ACHN (cell line): ENCODE measurements at regions not wholly inside any gene's neighbourhood (a gene's known extent, or its start where the extent isn't known, plus 50 kb on each side); places are given as distances from the start of the nearest gene placed in this dataset.
"Not testable (repeated sequence)": the region's sequence is repeated elsewhere in the genome, so short reads cannot be mapped to it uniquely, and the experiment has no call there.

Source experiments
- DNase-seq: peaks from one replicate; pipeline ENCODE4 v3.0.0-alpha.2; 2015
- in situ Hi-C: cut with HindIII; loops from 2 replicates; pipeline ENCODE4 v1.10.0; 2017; ENCODE audit warnings: low sequenced_read_pairs, low pct_ligation_motif_present, low pct_unique_long_range_greater_than_20kb

DNA sequence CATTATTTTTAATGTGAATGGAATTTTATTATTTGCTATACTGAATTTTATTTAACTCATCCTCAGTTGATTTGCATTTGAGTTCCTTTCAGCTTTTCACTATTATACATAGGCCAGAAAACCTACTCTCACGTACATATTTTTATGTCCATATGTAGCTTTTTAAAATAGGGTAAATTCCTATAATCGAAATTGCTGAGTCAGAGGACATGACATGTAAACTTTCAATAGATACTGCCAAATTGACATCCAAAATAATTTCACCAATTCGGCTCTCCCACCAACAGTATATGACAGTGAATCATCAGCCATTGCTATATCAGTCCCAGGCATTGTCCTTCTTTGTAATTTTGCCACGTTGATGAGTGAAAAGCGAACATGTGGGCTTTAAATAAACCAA lies 222.5 kb downstream of the SQOR start:
- DNase-seq, result no peak
- in situ Hi-C loops, result no loop called here

DNA sequence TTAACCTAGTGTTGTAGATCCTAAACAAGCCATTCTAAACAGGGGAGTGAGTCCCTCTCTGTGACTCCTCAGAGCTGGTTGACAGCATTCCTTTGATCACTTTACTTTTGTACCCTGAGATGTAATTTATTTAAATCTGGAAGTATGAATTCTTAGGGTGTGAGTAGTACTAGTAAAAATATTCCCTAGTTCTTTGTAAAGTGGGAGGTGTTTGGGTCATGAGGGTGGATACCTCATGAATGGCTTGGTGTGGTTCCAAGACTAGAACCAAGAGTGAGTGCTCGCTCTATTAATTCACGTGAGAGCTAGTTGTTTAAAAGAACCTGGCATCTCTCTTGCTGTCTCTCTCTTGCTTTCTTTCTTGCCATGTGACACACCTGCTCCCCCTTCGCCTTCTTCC lies 223.7 kb downstream of the SQOR start:
- in situ Hi-C loops, result no loop called here
- DNase-seq, result no peak

DNA sequence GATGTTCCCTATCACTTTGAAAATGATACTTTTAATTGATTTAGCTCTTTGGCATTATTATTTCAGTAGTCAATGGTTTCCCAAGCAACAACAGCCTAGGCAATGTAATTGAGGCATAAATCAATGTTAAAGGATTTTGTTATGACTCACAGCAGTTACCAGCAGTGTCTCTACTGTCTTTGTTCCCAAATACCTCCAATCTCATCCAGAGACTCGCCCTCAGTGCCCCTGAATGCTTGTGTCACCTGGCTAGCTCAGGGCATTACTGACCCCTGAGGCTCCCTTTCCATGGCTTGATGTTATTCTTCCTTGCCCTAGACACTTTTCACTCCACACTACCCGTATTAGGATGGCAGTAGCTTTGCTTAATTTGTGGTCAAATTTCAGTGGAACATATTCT lies 227.2 kb downstream of the SQOR start:
- in situ Hi-C loops, result no loop called here
- DNase-seq, result no peak

DNA sequence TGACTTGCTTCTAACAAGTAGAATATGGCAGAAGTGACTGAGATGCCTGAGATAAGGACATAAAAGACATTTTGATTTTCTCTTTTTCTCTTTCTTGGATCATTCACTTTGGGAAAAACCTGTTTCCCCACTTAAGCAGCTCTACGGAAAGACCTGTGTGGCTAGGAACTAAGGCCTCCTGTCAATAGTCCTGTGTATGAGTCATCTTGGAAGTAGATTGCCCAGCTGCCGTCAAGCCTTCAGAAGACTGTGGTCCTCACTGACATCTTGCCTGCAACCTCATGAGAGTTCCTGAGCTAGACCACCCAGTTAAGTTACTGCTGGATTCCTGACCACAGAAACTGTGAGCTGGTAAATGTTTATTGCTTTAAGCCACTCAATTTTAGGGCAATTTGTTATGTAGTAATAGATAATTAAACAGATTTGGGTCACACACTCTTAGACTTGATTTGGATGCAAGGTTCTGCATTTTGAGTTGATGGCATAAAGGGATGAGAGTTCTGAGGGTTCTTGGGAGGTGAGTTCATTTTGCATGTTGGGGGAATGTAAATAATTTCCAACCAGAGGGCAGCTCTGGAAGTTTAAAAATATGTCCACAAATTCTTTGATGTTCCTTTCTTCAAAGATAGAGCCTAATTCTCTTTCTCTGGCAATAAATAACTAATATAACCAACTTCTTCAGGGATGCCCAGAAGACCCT lies 229.2 kb downstream of the SQOR start:
- in situ Hi-C loops, result no loop called here
- no peak for DNase-seq

DNA sequence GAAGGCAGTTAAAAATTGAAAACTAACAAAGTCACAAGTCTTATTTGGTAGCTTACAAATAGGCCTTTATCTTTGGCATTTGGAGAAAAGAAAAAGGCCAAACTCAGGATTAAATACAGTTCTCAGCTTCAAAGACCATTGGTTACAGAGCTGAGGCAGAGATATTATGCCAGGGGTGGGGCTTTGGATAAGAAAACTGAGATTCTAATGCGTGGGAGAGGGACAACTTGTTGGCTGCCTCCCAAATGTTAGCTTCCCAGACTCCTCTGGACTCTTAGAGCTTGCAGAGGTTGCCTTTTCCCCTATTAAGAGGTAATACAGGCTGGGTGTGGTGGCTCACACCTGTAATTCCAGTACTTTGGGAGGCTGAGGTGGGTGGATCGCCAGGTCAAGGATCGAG lies 231.8 kb downstream of the SQOR start:
- in situ Hi-C loops, result no loop called here

DNA sequence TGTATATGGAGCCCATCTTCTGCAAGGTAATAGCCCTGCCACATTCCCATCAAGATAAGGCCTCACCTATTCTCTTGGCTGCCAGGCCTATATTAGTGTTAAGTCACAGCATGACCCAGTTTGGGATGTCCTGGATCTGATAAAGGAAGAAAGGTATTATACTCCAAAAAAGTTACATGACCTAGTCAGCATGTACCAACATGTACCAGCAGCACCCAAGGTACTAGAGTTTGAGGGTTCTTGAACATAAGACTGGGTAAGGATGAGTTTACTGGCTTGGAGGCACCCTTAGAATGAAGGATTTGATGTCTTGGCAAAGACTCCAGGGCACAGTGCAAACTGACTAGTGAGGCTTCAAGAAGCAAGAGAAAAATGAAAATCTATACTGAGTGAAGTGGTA lies 232.5 kb downstream of the SQOR start:
- DNase-seq, result no peak

More for the DNA sequence above, 231.8 kb downstream of the SQOR start:
- DNase-seq, result no peak

DNA sequence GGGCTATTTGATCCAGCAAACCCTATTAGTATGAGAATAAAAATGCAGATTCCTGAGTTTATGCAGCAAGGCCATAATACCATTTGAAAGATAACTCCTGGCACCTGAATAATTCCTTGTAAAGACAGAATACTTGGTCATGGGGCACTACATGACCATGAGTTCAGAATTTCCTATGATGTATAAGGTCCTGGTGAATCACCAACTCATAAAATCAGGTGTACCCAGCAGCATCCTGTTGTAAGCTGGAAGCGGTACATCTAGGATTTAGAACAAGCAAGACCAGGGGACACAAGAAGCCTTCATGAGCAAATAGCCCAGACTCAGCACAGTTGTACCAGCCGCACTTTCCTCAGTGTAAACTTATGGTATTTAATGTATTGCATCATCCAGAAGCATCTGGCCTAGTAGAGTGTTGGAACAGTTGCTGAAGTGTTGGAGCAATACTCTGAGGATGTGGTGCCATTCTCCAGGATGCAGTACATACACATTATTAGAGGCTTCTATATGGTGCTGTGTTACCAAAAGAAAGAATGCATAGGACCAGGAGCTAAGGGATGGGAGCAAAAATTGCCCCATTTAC lies 233.4 kb downstream of the SQOR start:
- no peak for DNase-seq
- in situ Hi-C loops, result no loop called here

More for the DNA sequence above, 232.5 kb downstream of the SQOR start:
- in situ Hi-C loops, result no loop called here

DNA sequence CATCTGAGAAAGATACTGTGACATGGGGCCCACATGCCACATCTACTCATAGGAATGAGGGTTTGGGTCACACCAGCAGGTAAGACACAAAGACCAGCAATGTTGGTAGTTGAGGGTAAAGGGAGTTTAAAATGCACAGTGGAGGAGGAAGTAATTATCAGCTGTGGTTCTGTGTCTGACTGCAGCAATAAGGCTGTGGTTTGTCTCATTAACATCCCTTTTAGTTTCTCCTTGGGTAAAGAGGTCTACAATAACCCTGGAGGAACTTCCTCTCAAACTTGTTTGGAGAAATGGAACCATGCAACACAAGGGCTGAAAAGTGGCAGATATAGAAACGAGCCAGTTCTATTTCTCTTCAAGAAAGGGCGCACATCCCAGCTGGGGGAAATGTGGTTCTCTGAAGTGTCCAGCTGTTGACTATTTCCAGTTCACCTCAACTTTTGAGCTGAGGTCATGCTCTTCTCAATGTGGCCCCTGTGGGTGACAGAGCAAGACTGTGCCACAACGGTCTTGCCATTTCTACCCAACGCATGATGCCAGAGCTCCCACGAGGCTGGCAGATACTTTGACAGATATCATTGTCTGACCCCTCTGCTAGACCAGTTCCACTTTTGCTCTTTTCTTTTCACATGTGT lies 234.3 kb downstream of the SQOR start:
- no peak for DNase-seq
- in situ Hi-C loops, result no loop called here

DNA sequence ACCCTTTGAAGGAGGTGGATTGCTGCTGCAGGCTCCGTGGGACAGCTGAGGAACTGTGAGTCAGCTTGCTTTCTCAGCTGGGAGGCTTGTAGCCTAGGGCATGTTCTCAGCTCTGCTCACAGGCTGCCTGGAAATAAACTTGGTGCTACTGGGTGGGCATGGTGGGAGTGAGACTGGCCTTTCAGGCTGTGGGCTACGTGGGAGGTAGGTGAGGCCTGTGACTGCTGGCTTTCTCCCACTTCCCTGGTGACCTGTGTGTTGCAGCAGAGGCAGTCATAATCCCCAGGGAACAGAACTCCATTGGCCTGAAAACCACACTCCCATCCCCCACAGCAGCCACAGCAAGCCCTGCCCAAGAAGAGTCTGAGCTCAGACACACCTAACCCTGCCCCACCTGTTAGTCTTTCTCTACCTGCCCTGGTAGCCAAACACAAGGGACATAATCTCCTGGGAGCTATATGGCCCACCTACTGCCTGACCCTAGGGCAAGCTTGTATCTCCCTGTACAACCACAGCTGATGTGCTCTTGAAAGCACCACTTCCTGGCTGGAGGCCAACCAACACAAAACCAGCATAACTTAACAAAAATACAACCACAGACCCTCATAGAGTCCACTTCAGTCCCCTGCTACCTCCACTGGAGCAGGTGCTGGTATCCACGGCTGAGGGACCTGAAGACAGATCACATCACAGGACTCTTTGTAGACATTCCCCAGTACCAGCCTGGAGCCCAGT lies 236.5 kb downstream of the SQOR start:
- in situ Hi-C loops, result no loop called here
- no peak for DNase-seq

DNA sequence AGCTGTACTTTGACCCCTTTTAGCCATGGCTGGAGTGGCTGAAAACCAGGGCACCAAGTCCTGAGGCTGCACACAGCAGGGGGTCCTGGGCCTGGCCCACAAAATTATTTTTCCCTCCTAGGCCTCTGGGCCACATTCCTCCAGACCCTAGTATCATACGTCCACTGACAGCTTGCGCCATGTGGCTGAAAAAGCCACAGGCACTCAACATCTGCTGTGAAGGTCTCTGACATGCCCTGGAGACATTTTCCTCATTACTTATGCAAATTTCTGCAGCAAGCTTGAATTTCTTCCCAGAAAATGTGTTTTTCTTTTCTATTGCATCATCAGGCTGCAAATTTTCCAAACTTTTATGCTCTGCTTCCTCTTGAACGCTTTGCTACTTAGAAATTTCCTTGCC lies 239.0 kb downstream of the SQOR start:
- in situ Hi-C loops, result no loop called here
- no peak for DNase-seq

DNA sequence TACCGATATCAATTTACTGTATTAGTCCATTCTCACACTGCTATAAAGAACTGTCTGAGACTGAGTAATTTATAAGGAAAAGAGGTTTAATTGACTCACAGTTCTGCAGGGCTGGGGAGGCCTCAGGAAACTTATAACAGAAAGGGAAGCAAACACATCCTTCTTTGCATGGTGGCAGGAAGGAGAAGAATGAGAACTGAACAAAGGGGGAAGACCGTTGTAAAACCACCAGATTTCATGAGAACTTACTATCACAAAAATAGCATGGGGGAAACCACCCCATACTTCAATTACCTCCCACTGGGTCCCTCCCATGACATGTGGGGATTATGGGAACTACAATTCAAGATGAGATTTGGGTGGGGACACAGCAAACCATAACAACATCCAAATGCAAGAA lies 239.7 kb downstream of the SQOR start:
- DNase-seq, in situ Hi-C loops: not testable (repeated sequence)

DNA sequence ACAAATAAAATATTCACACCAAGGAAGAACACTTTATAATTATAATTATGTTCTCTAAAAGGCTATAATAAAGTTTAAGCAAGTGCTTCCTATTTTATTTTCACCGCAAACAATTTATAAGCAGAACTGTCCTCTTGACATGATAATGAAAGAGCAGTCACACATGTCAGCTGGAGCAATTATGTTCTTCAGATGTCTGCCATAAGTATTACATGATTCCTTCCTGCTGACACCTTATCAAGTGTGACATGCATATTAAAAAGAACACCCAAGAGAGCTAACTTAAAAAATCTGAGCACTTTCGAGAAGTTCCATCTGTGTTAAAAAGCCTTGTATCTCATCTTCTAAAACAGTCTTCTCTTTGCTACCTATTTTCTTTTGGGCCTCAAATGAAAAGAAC lies 249.5 kb downstream of the SQOR start:
- DNase-seq, result no peak
- in situ Hi-C loops, result no loop called here

DNA sequence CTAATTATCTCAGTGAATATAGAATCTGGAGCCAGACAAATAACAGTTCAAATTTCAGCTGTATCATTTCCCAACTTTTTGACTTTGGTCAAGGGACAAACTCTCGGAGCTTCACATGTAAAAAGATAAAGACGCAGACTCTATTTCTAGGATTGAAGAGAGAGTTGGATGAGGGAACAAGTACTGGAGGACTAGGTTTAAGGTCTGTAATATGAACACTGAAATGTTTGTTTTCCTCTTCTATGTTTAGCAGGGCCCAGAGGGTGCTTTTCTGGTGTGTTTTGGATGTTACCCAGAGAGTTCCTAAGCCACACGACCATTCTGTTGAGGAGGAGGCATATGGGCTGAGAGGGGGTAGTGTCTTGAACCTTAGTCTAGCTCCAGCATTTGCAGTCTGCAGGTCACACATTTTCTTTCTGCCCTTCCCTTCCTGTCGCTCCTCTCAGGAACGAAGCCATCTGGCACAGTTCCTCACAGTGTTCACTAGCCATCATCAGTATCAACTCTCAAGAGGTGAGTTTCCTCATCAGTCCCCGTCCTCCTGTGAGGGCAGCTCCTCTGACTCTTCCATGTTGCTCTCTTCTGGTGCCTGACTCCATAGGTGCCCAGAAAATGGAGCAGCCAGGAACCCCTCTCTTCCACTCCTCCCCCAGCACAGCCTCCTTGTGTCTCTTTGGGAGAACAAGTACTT lies 250.1 kb downstream of the SQOR start:
- in situ Hi-C loops, result no loop called here
- no peak for DNase-seq

DNA sequence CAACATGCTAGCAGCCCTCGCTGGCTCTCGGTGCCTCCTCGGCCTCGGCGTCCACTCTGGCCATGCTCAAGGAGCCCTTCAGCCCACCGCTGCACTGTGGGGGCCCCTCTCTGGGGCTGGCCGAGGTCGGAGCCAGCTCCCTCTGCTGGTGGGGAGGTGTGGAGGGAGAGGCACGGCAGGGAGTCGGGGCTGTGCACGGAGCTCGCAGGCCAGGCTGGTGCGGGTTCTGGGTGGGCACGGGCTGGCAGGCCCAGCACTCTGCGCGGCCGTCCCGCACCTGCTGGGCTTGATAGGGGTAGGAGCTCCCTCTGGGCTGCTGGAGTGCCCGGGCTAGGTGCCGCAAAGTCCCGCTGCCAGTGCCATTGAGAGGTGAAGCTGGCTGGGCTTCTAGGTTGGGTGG lies 251.0 kb downstream of the SQOR start:
- DNase-seq, result no peak
- in situ Hi-C loops, result no loop called here

DNA sequence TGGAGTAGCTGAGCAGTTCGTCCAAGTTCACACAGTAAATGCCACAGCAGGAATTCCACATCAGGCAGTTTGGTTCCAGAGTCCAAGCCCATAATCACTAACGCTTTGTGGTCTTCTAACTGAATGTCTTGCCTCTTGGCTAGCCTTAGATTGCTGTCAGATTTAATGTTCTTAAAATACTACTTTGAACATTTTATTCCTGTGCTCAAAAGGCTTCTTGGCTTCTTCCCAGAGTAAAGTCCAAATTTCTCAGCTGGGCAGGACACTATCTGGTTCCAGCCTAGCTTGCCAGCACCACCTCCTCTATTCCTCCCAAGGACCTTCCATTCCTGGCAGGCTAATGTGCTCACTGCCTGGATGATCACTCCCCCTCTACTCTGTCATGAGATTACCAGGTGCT lies 256.9 kb downstream of the SQOR start:
- DNase-seq, result no peak
- in situ Hi-C loops, result no loop called here

DNA sequence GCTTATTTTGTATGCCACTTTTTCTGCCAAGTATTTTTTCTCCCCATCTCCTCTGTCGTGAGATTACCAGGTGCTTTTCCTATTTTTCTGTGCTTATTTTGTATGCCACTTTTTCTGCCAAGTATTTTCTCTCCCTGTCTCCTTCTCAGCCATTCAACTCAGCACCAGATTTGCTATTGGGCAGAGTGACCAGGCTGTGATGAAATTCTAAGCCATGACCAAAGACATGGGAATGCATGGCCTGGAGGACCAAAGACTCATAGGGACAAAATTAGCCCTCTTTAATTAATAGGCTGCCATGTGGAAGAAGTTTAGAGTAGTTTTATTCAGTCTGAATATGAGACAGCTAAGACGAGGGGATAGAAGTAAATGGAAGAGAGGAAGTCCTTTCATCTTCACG lies 257.4 kb downstream of the SQOR start:
- in situ Hi-C loops, result no loop called here
- no peak for DNase-seq

DNA sequence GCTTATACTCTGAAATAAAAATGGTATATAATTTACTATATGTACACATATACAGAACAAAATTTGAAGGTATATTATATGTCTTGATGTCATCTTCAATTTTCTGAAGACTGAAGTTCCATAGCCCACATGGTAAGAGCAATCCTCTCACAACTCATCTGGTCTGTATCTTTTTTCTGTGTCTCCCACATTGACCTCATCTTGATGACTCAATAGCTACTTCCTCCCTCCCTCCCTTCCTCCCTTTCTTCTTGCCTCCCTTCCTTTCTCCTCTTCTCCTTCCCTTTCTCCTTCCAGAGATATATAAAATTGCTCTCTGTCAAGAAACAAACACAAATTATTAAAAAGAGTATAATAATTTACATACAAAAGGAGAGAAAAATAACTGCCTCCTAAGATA lies 268.5 kb downstream of the SQOR start:
- no peak for DNase-seq
- in situ Hi-C loops, result no loop called here

DNA sequence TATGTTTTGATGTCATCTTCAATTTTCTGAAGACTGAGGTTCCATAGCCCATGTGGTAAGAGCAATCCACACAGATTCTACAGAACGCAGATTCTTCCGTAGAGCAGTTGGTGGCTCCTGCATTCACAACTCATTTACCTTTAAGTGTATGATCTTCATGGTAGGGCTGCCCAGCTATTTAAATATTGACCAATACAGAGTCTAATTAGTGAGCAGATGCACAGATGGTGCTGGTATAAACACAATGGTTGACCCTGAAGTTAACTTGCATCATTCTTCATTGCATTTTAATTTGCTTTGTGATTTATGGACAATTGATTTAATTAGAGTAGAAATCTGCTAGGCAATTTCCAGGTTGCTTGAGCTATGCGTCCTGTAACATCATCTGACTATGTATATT lies 269.2 kb downstream of the SQOR start:
- no peak for DNase-seq

DNA sequence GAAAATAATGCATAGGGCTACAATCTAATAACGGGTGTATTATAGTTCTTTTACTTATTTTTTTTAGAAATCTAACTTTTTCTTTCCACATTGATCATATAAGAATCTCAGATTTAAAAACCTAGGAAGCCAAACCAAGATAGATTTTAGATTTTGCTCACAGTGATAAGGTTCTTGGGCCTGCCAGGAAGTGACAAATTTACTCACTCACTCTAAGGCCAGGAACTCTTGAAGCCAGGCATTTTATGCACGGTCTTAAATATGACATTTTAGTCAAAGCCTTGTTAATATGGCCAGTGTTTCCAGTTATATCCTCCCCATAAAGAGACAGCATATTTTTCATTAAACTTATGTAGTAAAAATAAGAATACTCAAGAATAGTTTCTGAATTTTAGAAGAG lies 271.4 kb downstream of the SQOR start:
- DNase-seq, result no peak
- in situ Hi-C loops, result no loop called here

More for the DNA sequence above, 269.2 kb downstream of the SQOR start:
- in situ Hi-C loops, result no loop called here
